ENCODE measurements at regions not wholly inside any gene's neighbourhood (a gene's known extent, or its start where the extent isn't known, plus 50 kb on each side); places are given as distances from the start of the nearest gene placed in this dataset.
"Not testable (repeated sequence)": the region's sequence is repeated elsewhere in the genome, so short reads cannot be mapped to it uniquely, and the experiment has no call there.

GRCh38 chr1:120950633-120951032, 61.1 kb downstream of the PPIAL4A start:
- no CpG with 5 or more reads among the region's 1 CpG for WGBS

GRCh38 chr1:120951100-120951499, 61.5 kb downstream of the PPIAL4A start:
- not testable (repeated sequence) for DNase-seq; H3K9ac ChIP-seq (ENCODE audit: low read length); H3K14ac ChIP-seq (ENCODE audit: low read length in 2 of 2); H4K8ac ChIP-seq (ENCODE audit: low read length); H2AFZ ChIP-seq (ENCODE audit: low read depth, low read length); H3K18ac ChIP-seq (ENCODE audit: low read depth in 1 of 2, low read length in 2 of 2); H3K9me3 ChIP-seq (ENCODE audit: control insufficient read depth, low read length); H3K23ac ChIP-seq (ENCODE audit: low read length in 2 of 2); H3K4me2 ChIP-seq (ENCODE audit: low read length, poor library complexity, severe bottlenecking); H2BK12ac ChIP-seq (ENCODE audit: low read length in 2 of 2); H4K91ac ChIP-seq (ENCODE audit: low read length); H2BK15ac ChIP-seq (ENCODE audit: low read depth, poor library complexity, severe bottlenecking); H3K27me3 ChIP-seq (ENCODE audit: control insufficient read depth in 1 of 2, insufficient read depth in 1 of 2, low read length in 2 of 2); H2AK5ac ChIP-seq (ENCODE audit: low read length, severe bottlenecking); H3K79me1 ChIP-seq (replicated peaks; ENCODE audit: low read length, poor library complexity, severe bottlenecking); H2BK120ac ChIP-seq (ENCODE audit: low read depth, low read length); H3K4me3 ChIP-seq (ENCODE audit: insufficient read depth in 1 of 2, low read depth in 1 of 2, low read length in 2 of 2); H3K4me1 ChIP-seq (ENCODE audit: control insufficient read depth, insufficient read depth, low read depth, low read length); H3K36me3 ChIP-seq (ENCODE audit: control insufficient read depth in 1 of 2, insufficient read depth in 2 of 2, low read depth in 1 of 2, low read length in 2 of 2); H3K27ac ChIP-seq (ENCODE audit: low read length, poor library complexity, severe bottlenecking); H2BK5ac ChIP-seq (ENCODE audit: low read depth, low read length, poor library complexity, severe bottlenecking); H3K4ac ChIP-seq (ENCODE audit: low read depth in 1 of 2, low read length in 2 of 2)
- WGBS, result no CpG with 5 or more reads among the region's 4 CpGs

More at GRCh38 chr1:120950633-120951032, 61.1 kb downstream of the PPIAL4A start:
- not testable (repeated sequence) for H3K14ac ChIP-seq (ENCODE audit: low read length in 2 of 2); H2AFZ ChIP-seq (ENCODE audit: low read depth, low read length); H2AK5ac ChIP-seq (ENCODE audit: low read length, severe bottlenecking); H2BK5ac ChIP-seq (ENCODE audit: low read depth, low read length, poor library complexity, severe bottlenecking); DNase-seq; H3K4me3 ChIP-seq (ENCODE audit: insufficient read depth in 1 of 2, low read depth in 1 of 2, low read length in 2 of 2); H2BK120ac ChIP-seq (ENCODE audit: low read depth, low read length); H3K4me2 ChIP-seq (ENCODE audit: low read length, poor library complexity, severe bottlenecking); H4K8ac ChIP-seq (ENCODE audit: low read length); H3K27ac ChIP-seq (ENCODE audit: low read length, poor library complexity, severe bottlenecking); H3K9ac ChIP-seq (ENCODE audit: low read length); H3K27me3 ChIP-seq (ENCODE audit: control insufficient read depth in 1 of 2, insufficient read depth in 1 of 2, low read length in 2 of 2); H3K18ac ChIP-seq (ENCODE audit: low read depth in 1 of 2, low read length in 2 of 2); H4K91ac ChIP-seq (ENCODE audit: low read length); H3K79me1 ChIP-seq (replicated peaks; ENCODE audit: low read length, poor library complexity, severe bottlenecking); H2BK12ac ChIP-seq (ENCODE audit: low read length in 2 of 2); H3K4ac ChIP-seq (ENCODE audit: low read depth in 1 of 2, low read length in 2 of 2); H3K23ac ChIP-seq (ENCODE audit: low read length in 2 of 2); H3K4me1 ChIP-seq (ENCODE audit: control insufficient read depth, insufficient read depth, low read depth, low read length); H3K36me3 ChIP-seq (ENCODE audit: control insufficient read depth in 1 of 2, insufficient read depth in 2 of 2, low read depth in 1 of 2, low read length in 2 of 2); H3K9me3 ChIP-seq (ENCODE audit: control insufficient read depth, low read length); H2BK15ac ChIP-seq (ENCODE audit: low read depth, poor library complexity, severe bottlenecking)

GRCh38 chr1:120952207-120952870, 62.8 kb downstream of the PPIAL4A start:
- H3K36me3 ChIP-seq (ENCODE audit: control insufficient read depth in 1 of 2, insufficient read depth in 2 of 2, low read depth in 1 of 2, low read length in 2 of 2); H3K9ac ChIP-seq (ENCODE audit: low read length); H4K91ac ChIP-seq (ENCODE audit: low read length); H2BK120ac ChIP-seq (ENCODE audit: low read depth, low read length); H4K8ac ChIP-seq (ENCODE audit: low read length); H2AK5ac ChIP-seq (ENCODE audit: low read length, severe bottlenecking); H3K27me3 ChIP-seq (ENCODE audit: control insufficient read depth in 1 of 2, insufficient read depth in 1 of 2, low read length in 2 of 2); H2BK15ac ChIP-seq (ENCODE audit: low read depth, poor library complexity, severe bottlenecking); H2BK5ac ChIP-seq (ENCODE audit: low read depth, low read length, poor library complexity, severe bottlenecking); H2AFZ ChIP-seq (ENCODE audit: low read depth, low read length); H3K18ac ChIP-seq (ENCODE audit: low read depth in 1 of 2, low read length in 2 of 2); H3K4ac ChIP-seq (ENCODE audit: low read depth in 1 of 2, low read length in 2 of 2); H3K79me1 ChIP-seq (replicated peaks; ENCODE audit: low read length, poor library complexity, severe bottlenecking); H3K27ac ChIP-seq (ENCODE audit: low read length, poor library complexity, severe bottlenecking); H3K4me1 ChIP-seq (ENCODE audit: control insufficient read depth, insufficient read depth, low read depth, low read length); H3K9me3 ChIP-seq (ENCODE audit: control insufficient read depth, low read length); H3K14ac ChIP-seq (ENCODE audit: low read length in 2 of 2); H3K4me2 ChIP-seq (ENCODE audit: low read length, poor library complexity, severe bottlenecking); H3K4me3 ChIP-seq (ENCODE audit: insufficient read depth in 1 of 2, low read depth in 1 of 2, low read length in 2 of 2); DNase-seq; H2BK12ac ChIP-seq (ENCODE audit: low read length in 2 of 2); H3K23ac ChIP-seq (ENCODE audit: low read length in 2 of 2): not testable (repeated sequence)
- WGBS, result 97% methylated on average over 5 of the region's 38 CpGs

GRCh38 chr1:120952871-120953265, 63.3 kb downstream of the PPIAL4A start:
- H3K23ac ChIP-seq (ENCODE audit: low read length in 2 of 2); H2BK5ac ChIP-seq (ENCODE audit: low read depth, low read length, poor library complexity, severe bottlenecking); DNase-seq; H3K9me3 ChIP-seq (ENCODE audit: control insufficient read depth, low read length); H3K18ac ChIP-seq (ENCODE audit: low read depth in 1 of 2, low read length in 2 of 2); H3K36me3 ChIP-seq (ENCODE audit: control insufficient read depth in 1 of 2, insufficient read depth in 2 of 2, low read depth in 1 of 2, low read length in 2 of 2); H2BK12ac ChIP-seq (ENCODE audit: low read length in 2 of 2); H2AFZ ChIP-seq (ENCODE audit: low read depth, low read length); H3K9ac ChIP-seq (ENCODE audit: low read length); H3K4me3 ChIP-seq (ENCODE audit: insufficient read depth in 1 of 2, low read depth in 1 of 2, low read length in 2 of 2); H3K4ac ChIP-seq (ENCODE audit: low read depth in 1 of 2, low read length in 2 of 2); H4K91ac ChIP-seq (ENCODE audit: low read length); H3K14ac ChIP-seq (ENCODE audit: low read length in 2 of 2); H2BK120ac ChIP-seq (ENCODE audit: low read depth, low read length); H2BK15ac ChIP-seq (ENCODE audit: low read depth, poor library complexity, severe bottlenecking); H3K27ac ChIP-seq (ENCODE audit: low read length, poor library complexity, severe bottlenecking); H4K8ac ChIP-seq (ENCODE audit: low read length); H3K79me1 ChIP-seq (replicated peaks; ENCODE audit: low read length, poor library complexity, severe bottlenecking); H2AK5ac ChIP-seq (ENCODE audit: low read length, severe bottlenecking); H3K4me2 ChIP-seq (ENCODE audit: low read length, poor library complexity, severe bottlenecking); H3K4me1 ChIP-seq (ENCODE audit: control insufficient read depth, insufficient read depth, low read depth, low read length); H3K27me3 ChIP-seq (ENCODE audit: control insufficient read depth in 1 of 2, insufficient read depth in 1 of 2, low read length in 2 of 2): not testable (repeated sequence)
- 79% methylated on average over 9 of the region's 19 CpGs for WGBS

Measured in mesenchymal stem cell (in vitro differentiated cells and primary cell).